ENCODE measurements at regions not wholly inside any gene's neighbourhood (a gene's known extent, or its start where the extent isn't known, plus 50 kb on each side); places are given as distances from the start of the nearest gene placed in this dataset.

GRCh38 chr13:22862478-22862877 lies 318.3 kb upstream of the SGCG start:
- no peak for TF ChIP-seq CTCF (conservative IDR thresholded peaks at IDR 0.05)
- Histone ChIP-seq H2BK120ac (ENCODE audit: low read depth, low read length, poor library complexity, severe bottlenecking) (no peak overlapping the region), H3K9me3 (ENCODE audit: control insufficient read depth, low read depth, low read length) (no peaks in the 10 kb centered on the region), H2BK20ac (ENCODE audit: low read depth, low read length, poor library complexity, severe bottlenecking) (no peak overlapping the region), H2BK5ac (ENCODE audit: insufficient read length, low read length) (no peak overlapping the region), H3K79me2 (ENCODE audit: insufficient read depth, low read length) (no peaks in the 10 kb centered on the region), H2BK15ac (ENCODE audit: low read depth, low read length) (no peak overlapping the region), H3K23me2 (ENCODE audit: insufficient read length, low read depth, low read length, poor library complexity, severe bottlenecking) (no peaks in the 10 kb centered on the region), H3K14ac (ENCODE audit: insufficient read depth, low read length) (no peak overlapping the region), H3K56ac (ENCODE audit: insufficient read length, low read depth, low read length) (no peak overlapping the region), H3K79me1 (ENCODE audit: insufficient read depth, low read depth, low read length, poor library complexity, severe bottlenecking) (no peaks in the 10 kb centered on the region), H3K18ac (ENCODE audit: insufficient read length, low read depth, low read length) (no peak overlapping the region), H3T11ph (ENCODE audit: low read length) (no peak overlapping the region), H3K27ac (ENCODE audit: insufficient read length, low read depth, low read length) (no peak overlapping the region), H2AFZ (ENCODE audit: low read length) (no peak overlapping the region), H3K9ac (ENCODE audit: extremely low read depth, insufficient read length, low read length) (no peak overlapping the region), H4K5ac (ENCODE audit: insufficient read length, low read depth, low read length) (no peak overlapping the region), H3K4me2 (ENCODE audit: insufficient read depth, insufficient read length, low read length) (no peak overlapping the region), H2AK5ac (ENCODE audit: insufficient read length, low read length) (no peak overlapping the region), H3K4ac (ENCODE audit: low read depth, low read length) (no peak overlapping the region), H4K91ac (ENCODE audit: insufficient read length, low read depth, low read length) (no peak overlapping the region), H3K4me1 (ENCODE audit: insufficient read depth, low read length) (no peaks in the 10 kb centered on the region), H4K8ac (replicated peaks; ENCODE audit: insufficient read length, low read depth, low read length) (no peak overlapping the region), H3K23ac (ENCODE audit: insufficient read length, low read depth, low read length) (no peak overlapping the region), H2BK12ac (ENCODE audit: insufficient read length, low read depth, low read length) (no peak overlapping the region), H4K20me1 (ENCODE audit: control insufficient read depth, insufficient read depth, insufficient read length) (no peaks in the 10 kb centered on the region), H3K27me3 (ENCODE audit: insufficient read depth, low read length) (no peaks in the 10 kb centered on the region)
- Mint-ChIP-seq H3K4me1 (peaks cover 0 to 2% of the 10 kb centered on the region in 2 experiments; a peak in 2 of 4 replicates), H3K27ac (no peak overlapping the region), H3K27me3 (ENCODE audit: low read depth) (no peaks in the 10 kb centered on the region), H3K9me3 (peaks cover under 1 to 15% of the 10 kb centered on the region in 2 experiments), H3K36me3 (ENCODE audit: insufficient read depth in 1 of 3, low read depth in 3 of 3) (peaks cover 0 to 6% (median under 1%) of the 10 kb centered on the region in 3 experiments; a peak in 4 of 7 replicates), H3K4me3 (no peak overlapping the region)
- DNase-seq, result no peak
